Hippocampal formation (tissue), 2 donors: ENCODE measurements at regions not wholly inside any gene's neighbourhood (a gene's known extent, or its start where the extent isn't known, plus 50 kb on each side); places are given as distances from the start of the nearest gene placed in this dataset.

Experiments used
- DNase-seq, 2 donors: peaks; one replicate each; lab custom pipeline; 2025; lab: John Stamatoyannopoulos, UW

DNA sequence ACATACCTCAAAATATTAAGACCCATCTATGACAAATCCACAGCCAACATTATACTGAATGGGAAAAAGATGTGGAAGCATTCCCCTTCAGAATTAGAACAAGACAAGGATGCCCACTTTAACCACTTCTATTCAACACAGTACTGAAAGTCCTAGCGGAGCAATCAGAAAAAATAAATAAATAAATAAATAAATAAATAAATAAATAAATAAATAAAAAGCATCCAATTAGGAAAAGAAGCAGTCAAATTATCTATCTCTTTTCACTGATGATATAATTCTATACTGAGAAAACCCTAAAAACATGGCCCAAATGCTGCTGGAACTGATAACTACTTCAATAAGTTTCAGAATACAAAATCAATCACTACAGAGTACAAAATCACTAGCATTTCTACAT lies 67.5 kb downstream of the PRR32 start:
- no peak for DNase-seq

DNA sequence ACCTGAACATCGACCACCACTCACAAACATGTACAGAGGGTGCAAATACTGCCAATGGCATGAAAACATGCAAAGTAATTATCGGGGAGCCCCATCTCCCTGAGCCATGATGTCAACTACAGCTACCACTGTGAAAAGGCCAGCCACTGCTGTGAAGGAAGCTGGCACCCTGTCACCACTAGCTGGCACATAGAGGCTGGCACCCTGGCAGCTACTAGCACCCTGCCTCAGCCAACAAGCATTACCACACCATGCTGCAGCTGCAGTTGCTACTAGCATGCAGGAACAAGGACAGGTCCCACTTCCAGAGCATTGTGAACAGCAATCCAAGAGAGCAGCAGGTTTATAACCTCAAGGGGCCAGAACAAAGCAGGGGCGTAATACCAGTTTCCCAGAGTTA lies 81.4 kb downstream of the PRR32 start:
- no peak for DNase-seq

DNA sequence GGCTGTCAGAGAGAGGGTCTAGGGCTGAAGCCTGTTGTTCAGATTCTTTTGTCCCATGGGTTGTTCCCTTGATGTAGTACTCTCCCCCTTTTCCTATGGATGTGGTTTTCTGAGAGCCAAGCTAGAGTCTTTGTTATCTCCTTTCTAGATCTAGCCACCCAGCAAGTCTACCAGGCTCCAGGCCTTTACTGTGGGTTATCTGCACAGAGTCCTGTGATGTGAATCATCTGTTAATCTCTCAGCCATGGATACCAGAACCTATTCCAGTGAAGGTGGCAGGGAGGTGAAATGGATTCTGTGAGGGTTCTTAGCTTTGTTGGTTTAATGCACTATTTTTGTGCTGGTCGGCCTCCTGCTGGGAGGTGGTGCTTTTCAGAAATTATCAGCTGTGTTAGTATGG lies 109.5 kb downstream of the PRR32 start:
- DNase-seq, result no peak

DNA sequence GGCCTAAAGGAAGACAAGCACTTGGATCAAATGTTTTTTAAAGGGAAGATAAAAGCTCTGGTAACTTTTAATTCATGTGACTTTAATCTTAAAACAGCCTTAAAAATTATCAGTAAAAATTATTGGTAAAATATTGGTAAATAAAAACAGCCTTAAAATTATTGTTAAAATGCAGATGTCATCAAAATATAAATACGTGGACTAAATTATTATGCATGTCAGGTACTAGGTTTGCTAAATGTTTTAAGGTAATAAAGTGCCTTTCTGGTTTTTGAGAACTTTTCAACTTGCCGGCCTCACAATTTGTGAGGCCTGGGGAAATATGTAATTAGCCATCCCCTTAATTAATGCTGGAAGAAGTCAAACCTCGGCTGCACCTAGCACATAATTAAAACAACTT lies 147.7 kb downstream of the PRR32 start:
- DNase-seq, result no peak

DNA sequence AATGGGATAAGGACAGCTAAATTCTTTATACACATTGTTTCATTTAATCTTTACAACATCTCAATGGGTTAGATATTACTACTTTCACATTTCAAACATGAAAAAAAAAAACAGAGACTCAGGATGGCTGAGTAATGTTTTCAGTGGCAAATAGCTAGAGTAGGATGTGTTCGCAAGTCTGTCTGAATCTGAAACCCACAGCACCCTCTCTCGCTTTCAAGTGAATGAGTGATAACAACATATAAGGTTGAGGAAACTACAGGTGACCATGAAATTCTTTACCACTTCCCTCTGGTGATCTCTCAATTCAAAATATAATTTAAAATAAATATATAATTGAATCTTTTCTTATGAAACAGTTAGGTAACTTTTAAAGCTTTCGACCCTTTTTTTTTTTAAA lies 162.6 kb downstream of the PRR32 start:
- DNase-seq, result no peak

DNA sequence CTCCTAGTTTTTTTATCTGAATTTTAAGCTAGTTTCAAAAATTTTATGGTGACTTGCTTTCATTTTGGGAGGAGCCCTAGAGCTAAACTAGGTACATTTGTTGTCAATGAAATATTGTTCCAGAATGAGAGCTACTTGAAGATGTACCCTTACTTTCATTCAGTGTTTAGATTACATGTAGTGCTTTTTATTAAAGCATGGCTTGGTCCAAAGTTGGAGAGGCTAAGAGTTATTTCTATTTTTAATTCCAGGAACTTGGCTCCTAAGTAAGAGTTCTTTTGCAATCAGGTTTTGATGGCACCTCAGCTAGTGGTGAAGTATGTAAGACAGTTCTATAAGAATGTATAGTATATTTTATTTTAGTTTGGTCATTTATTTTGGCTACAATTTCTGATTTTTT lies 165.5 kb downstream of the PRR32 start:
- DNase-seq, result no peak

DNA sequence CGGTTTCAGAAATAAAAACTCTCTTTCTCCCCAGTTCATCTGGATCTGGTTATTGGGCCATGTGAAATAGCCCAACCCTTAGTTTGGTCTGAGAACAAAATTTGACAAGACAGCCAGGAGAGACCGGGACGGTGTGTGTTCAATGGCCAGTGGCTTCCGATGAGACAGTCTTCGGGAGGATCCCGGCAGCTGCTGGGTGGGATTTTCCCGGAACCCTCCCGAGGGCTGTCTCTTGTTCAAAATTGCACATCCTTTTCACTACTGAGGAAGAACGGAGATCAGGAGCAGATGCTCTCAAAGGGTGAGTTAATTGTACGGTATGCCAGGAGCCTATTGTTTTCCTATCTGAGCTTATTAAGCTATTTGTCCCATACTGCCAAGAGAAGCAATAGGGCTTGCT lies 166.5 kb downstream of the PRR32 start:
- DNase-seq, result no peak

DNA sequence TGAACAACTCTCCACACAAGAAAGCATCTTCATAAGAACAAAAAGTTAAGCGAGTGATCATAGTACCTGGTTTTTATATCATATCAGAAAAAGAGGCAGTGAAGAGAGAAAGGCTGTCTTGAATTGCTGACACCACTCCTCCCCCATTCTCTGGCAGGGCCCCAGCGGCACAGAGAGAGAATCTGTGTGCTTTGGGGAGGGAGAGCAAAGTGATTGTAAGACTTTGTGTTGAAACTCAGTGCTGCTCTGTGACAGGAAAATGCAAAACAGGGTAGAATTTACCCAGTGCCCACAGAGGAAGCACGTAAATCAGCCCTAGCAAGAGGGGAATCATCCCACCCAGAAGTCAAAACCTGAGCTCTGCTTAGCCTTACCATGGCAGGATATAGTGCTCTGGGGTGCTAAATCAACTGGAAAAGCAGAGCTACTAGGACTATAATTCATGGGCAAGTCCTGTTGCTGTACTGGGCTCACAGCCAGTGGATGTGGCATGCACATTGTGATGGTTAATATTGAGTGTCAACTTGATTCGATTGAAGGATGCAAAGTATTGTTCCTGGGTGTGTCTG lies 174.6 kb downstream of the PRR32 start:
- peak in 1 of 2 donors; percentile 0 for DNase-seq

DNA sequence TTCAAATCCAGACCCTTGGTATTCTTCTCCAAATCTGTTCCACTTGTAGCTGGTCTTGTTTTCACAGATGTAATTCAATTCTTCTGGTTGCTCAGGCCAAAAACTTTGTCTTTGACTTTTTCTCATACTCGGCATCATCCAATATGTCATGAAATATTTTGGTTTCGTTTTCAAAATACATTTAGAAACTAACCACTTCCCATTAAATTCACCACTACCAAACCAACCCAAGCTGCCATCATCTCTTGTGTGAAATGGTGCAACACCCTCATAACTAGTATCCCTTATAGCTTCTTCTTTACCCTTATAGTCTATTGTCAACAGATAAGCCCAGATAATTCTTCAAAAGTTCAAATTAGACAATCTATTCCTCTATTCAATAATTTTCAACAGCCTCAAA lies 192.1 kb downstream of the PRR32 start:
- DNase-seq, result no peak

DNA sequence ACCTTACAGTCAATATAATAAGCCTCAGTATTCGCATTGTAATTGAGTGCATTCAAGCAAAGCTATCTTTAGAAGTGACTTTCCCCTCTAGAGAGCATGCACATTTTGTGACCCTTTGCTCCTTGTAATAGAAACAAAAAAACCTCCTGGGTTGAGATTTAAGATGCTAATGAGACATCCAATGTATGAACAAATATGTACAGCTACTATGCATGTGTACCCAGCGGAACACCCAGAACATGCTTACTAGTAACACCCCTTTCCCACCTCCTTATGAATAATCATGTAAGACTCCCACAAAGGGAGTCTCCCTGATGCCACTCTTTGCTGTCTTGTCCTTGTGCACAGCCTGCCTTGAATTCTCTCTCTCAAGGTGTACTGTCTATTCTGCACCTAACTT lies 205.5 kb downstream of the PRR32 start:
- no peak for DNase-seq

DNA sequence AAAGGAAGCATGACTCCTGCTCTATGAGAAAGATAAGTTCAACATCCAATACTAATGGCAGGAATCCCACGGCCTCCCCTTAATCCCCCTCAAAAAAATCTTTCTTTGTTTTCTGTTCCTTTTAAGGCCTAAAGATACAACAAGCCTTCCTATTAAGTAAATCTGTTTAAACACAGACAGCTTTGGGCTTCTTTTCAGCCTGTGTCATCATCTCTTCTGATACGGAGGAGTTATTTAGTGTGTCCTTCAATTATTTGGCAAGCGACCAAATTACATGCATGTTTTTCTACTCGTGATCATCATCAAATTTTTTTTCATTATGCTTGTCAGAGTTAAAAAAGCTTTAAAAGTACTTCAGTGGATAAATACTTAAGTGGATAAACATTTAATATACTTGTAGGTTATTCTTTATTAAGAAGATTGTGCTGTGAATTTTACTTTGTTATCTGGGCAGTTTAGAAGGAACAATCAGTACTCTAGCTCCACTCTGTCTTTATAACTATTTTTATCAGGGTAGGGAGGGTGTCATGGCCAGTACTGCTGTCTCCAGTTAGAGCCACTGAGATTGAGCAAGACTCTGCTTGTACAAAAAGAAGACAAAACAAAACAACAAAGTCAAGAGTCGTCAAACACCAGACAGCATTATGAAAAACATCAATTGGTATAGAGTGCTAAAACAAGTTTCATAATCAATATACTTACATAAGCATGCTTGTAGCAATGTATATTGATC lies 210.7 kb downstream of the PRR32 start:
- DNase-seq, result no peak

DNA sequence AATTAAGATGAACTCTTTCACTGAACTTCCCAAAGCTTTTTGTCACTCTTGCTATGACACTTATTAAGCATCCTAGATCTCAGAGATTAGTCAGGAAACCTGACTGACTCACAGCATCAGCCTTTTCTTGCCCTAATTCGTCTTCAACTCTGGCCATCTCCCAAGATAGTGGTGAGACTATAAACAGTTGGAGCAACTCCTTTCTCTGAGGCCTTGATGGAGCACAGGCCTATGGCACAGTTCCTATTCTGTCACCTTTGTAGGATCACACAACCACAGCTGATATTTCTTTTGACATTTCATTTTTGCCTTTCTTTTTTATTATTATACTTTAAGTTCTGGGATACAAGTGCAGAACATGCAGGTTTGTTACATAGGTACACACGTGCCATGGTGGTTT lies 217.6 kb downstream of the PRR32 start:
- DNase-seq, result no peak

DNA sequence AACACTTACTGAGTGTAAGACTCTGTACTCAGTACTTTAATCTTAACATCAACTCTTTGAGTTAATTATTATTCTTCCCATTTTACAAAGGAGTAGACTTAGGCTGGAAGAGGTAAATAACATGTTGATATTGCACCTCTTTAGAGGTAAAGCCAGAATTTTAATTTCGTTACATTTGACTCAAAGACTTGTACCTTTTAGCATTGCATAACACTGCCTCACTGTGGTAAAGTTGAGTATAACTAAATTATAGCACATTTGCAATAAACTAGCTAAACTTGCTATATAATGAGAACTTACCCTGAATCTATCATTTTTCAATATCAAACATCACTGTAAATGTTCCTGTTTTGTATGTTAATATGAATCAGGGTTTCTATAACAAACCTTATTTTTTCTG lies 218.5 kb downstream of the PRR32 start:
- DNase-seq, result no peak

DNA sequence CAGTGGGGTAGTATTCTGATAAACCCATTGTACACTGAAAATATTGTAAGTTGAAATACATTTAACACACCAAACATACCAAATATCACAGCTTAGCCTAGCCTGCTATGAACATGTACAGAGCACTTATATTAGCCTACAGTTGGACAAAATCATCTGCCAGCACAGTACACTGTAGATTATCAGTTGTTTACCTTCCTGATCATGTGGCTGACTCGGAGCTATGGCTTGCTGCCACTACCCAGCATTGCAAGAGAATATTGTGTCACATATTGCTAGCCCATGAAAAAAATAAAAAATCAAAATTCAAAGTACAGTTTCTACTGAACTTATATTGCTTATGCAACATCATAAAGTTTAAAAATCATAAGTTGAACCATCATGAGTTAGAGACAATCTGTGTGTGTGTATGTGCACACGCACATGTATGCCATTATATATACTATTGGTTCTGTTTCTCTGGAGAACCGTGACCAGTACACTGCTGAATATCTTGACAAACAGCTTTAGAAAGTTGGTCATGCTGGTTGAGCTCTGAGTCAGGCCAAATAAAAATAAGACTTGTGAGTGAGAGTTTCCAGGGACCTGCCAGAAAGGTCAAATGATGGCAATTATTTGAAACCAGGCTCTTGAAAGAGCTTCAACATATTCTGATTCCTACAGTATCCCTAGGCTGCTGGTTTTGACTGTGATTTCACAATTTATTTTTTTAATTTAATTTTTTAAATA lies 238.5 kb downstream of the PRR32 start:
- DNase-seq, result no peak

DNA sequence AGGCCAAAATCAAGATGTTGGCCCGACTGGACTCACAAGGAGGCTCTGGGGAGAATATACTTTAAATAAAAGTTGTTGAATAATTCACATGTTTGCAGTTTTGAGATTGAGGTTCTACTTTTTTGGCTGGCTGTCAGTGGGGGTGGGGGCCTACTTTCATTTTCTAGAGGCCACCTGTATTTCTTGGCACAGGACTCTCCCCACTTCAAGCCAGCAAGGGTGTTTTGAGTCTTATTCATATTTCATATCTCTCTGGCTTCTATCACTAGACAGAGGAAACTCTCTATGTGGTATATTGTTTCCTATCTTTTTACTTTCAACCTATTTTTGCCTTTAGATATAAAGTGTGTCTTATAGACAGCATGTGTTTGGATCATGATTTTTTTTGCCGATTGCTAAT lies 266.4 kb downstream of the PRR32 start:
- DNase-seq, result no peak

DNA sequence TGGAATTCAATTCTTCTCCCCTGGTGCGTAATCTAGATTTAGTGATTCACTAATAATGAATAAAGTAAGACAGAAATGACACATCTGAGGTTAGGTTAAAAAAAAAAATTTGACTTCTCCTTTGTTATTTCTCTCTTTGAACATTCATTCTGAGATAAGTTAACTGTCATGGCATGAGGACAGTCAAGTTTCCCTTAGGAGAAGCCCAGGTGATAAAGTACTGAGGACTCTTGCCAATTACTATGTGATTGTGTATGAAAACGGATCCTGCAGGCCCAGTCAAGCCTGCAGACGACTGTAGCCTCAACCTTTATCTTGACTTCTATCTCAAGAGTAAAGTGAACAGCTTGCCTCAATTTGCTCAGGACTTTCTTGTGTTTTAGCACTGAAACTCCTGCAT lies 293.2 kb downstream of the PRR32 start:
- DNase-seq, result no peak

DNA sequence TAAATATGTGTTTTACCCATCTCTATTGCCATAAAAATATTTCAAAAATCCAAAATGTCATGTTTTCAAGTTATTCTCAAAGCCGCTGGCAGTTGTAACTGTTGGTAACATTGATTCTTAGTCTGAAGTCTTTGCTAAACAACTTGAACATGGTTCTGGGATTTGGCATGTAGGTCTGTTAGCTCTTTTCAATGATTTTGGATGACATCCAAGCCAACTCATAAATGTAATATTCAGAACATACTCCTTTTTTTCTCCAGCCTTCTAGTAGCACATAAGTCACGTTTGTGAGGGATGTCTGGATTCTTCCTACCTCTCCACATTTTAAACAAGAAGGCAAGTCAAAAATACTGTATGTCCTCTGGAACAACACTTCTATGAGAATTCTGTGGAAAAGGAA lies 305.3 kb downstream of the PRR32 start:
- DNase-seq, result no peak

DNA sequence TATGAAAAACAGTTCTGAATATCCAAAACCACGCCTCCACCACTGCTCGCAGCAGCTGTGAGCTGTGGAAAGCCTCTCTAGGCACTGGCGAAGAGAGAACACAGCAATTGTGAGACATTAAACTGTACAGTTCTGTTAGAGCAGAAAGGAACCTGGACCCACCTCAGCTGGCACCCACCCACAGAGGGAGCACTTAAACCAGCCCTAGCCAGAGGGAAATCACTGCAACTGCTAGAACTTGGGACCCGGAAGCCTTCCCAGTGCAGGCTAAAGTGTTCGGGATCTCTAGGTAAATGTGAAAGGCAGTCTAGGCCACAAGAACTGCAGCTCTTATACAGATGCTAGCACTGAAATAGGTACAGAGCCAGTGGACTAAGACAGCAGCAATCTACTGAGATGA lies 308.8 kb downstream of the PRR32 start:
- DNase-seq, result no peak

DNA sequence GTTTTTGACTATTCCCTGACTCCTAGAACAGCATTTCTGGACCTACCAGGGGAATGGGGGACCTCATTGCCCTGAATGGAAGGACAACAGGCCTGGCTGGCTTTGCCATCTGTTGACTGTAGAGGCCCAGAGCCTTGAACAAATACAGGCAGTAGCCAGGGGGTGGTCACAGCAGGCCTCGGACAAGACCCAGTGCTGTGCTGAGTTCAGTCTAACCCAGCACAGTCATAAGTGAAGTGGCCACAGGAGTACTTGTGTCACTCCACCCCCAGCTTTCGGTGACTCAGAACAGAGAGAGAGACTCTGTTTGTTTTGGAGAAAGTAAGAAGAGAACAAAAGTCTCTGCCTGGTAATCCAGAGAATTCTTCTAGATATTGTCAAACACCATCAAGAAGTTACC lies 310.0 kb downstream of the PRR32 start:
- no peak for DNase-seq

DNA sequence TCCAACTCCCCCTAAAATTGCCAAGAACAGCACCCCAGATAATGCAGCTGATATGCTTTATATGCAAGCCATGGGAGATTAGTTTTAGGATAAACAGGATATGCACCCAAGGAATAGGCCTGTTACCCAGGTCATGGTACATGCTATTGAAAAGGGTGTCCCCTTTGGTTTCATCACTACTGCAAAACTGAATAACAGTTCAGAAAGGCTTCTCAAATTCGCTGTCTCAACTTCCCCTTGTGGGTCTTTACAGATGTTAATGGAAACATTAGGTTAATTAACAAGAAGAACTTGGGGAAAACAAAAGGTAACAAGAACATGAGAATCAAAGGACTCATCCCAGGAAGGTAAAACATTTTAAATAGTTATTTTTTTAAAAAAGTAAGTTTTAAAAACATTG lies 318.7 kb downstream of the PRR32 start:
- no peak for DNase-seq

DNA sequence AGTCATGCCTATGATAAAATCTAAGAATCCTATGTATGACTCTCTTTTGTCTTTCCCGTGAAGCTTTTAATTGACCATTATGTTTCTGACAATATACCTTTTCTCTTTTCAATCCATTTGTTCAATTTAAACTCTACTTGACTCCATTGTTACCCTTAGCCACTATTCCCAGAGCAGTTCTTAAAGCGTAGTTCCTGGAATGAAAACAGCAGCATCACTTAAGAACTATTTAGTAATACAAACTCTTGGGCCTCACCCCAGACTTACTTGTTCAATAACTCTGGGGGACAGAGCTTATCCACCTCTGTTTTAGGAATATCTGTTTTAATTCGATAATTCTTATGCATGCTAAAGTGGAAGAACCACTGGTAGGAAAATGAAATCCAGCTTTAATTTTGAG lies 358.4 kb downstream of the PRR32 start:
- no peak for DNase-seq

DNA sequence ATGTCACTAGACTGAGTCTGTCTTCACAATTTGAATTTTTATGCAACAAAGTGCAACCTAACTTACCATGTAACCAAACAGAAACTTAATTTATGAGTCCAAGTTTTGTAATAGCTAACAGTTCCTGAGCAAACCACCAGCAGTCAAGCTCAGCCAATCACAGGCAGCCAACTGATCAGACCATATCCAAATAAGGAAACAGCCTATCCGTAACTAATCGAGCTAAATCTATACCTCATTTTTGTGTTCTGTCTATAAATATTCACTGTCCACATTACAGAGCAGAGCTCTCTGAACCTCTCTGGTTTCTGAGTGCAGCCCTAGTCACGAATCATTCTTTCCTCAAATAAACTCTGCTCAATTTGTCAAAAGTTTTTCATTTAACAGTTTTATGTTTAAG lies 367.6 kb downstream of the PRR32 start:
- no peak for DNase-seq

DNA sequence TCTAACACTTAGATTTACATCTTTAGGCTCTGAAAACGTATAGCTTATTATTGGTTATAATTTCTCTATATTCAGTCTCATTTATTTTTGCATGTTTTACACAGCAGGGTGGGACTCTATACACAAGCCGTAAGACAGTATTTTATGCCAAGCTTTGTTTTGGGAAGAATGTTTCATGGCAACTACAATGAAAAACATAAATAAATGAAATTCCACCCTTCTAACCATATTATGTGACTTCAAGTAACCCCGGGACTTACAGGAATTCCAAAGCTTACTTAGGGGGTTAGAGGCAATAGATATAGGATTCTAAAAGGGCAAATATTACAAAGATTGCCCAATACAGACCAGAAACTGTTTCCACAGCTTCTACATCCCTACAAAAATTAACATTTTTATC lies 370.9 kb downstream of the PRR32 start:
- DNase-seq, result no peak

DNA sequence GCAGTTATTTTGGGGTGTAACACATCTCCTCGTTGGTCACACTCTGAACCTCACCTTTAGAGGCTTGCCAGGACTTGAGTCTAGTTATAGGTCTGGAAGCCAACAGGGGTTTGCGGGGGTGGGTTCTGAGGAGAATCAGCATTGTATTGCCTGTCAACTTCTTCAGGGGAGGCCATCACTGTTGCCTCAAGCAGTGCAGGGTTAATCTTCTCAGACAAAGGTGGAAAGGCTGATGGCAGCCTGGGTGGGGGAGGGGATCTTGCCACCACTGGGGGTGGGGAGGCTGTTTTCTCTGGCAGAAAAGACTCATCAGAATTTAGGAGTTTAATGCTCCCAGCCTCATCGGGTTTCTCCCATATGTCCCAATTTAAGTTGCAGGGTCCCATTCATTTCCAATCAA lies 387.8 kb downstream of the PRR32 start:
- DNase-seq, result no peak
